Tongue (tissue), 1 donor: ENCODE measurements at regions not wholly inside any gene's neighbourhood (a gene's known extent, or its start where the extent isn't known, plus 50 kb on each side); places are given as distances from the start of the nearest gene placed in this dataset.
A peak's percentile ranks its signal among the peaks of the same experiment; 100 is the strongest.

Experiments used
- DNase-seq: peaks from one replicate; pipeline ENCODE4 v3.0.0-alpha.2; 2015

GRCh38 chr12:58795825-58796224, 124.5 kb downstream of the LRIG3 start:
- DNase-seq: no peak

- DNase-seq: peak; percentile 45
These were observed 118.3 kb downstream of the LRIG3 start for GRCh38 chr12:58801986-58802385.

- no peak for DNase-seq
These were observed 116.4 kb downstream of the LRIG3 start for GRCh38 chr12:58803908-58804307.

- no peak for DNase-seq
These were observed 115.6 kb downstream of the LRIG3 start for GRCh38 chr12:58804749-58805148.

GRCh38 chr12:58809064-58809607, 111.2 kb downstream of the LRIG3 start:
- DNase-seq: no peak

GRCh38 chr12:58811346-58811745, 109.0 kb downstream of the LRIG3 start:
- DNase-seq: peak; percentile 39

GRCh38 chr12:58812214-58812613, 108.1 kb downstream of the LRIG3 start:
- no peak for DNase-seq

- DNase-seq: peak; percentile 27
These were observed 106.3 kb downstream of the LRIG3 start for GRCh38 chr12:58814036-58814435.

- DNase-seq: no peak
These were observed 105.1 kb downstream of the LRIG3 start for GRCh38 chr12:58815235-58815634.

- no peak for DNase-seq
These were observed 101.8 kb downstream of the LRIG3 start for GRCh38 chr12:58818546-58818945.

GRCh38 chr12:58819345-58819744, 101.0 kb downstream of the LRIG3 start:
- DNase-seq: no peak

GRCh38 chr12:58819985-58820384, 100.3 kb downstream of the LRIG3 start:
- DNase-seq: no peak
